ENCODE measurements at regions not wholly inside any gene's neighbourhood (a gene's known extent, or its start where the extent isn't known, plus 50 kb on each side); places are given as distances from the start of the nearest gene placed in this dataset.

DNA sequence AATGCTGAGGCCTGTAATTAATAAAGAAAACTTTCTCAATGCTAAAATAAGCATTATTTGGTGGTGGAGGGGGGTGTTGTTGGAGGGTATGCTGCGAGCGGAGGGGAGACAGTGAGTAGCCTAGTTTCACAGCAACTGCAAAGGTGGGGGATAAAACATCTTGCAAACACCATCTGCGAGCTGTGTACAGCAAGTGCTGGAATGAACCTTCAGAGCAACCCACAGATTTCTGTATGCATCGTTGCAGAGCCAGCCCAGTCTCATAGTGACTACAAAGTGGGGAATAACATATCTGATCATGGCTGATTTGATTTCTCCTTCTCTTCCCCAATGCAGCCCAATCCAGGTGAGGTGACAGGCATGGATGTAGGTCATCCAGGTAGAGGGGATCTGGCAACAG is 80.7 kb upstream of the COG2 start:
- no peak for TF ChIP-seq GABPA (IDR thresholded peaks at IDR 0.05; ENCODE audit: low read depth)
- TF ChIP-seq, protein P1, sequence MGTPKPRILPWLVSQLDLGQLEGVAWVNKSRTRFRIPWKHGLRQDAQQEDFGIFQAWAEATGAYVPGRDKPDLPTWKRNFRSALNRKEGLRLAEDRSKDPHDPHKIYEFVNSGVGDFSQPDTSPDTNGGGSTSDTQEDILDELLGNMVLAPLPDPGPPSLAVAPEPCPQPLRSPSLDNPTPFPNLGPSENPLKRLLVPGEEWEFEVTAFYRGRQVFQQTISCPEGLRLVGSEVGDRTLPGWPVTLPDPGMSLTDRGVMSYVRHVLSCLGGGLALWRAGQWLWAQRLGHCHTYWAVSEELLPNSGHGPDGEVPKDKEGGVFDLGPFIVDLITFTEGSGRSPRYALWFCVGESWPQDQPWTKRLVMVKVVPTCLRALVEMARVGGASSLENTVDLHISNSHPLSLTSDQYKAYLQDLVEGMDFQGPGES (IDR thresholded peaks at IDR 0.05; ENCODE audit: low read depth, low read length): no peak
- TF ChIP-seq POLR2AphosphoS5 (IDR thresholded peaks at IDR 0.05; ENCODE audit: low read depth, low read length): no peak
- no peak for TF ChIP-seq TAF1 (IDR thresholded peaks at IDR 0.05; ENCODE audit: borderline replicate concordance, low read depth, low read length)
- TF ChIP-seq EP300 (IDR thresholded peaks at IDR 0.05; ENCODE audit: borderline replicate concordance in 1 of 2, low read depth in 1 of 2, low read length in 1 of 2): no peak
- TF ChIP-seq, protein P2, sequence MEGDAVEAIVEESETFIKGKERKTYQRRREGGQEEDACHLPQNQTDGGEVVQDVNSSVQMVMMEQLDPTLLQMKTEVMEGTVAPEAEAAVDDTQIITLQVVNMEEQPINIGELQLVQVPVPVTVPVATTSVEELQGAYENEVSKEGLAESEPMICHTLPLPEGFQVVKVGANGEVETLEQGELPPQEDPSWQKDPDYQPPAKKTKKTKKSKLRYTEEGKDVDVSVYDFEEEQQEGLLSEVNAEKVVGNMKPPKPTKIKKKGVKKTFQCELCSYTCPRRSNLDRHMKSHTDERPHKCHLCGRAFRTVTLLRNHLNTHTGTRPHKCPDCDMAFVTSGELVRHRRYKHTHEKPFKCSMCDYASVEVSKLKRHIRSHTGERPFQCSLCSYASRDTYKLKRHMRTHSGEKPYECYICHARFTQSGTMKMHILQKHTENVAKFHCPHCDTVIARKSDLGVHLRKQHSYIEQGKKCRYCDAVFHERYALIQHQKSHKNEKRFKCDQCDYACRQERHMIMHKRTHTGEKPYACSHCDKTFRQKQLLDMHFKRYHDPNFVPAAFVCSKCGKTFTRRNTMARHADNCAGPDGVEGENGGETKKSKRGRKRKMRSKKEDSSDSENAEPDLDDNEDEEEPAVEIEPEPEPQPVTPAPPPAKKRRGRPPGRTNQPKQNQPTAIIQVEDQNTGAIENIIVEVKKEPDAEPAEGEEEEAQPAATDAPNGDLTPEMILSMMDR (IDR thresholded peaks at IDR 0.05): no peak
